ENCODE measurements at regions not wholly inside any gene's neighbourhood (a gene's known extent, or its start where the extent isn't known, plus 50 kb on each side); places are given as distances from the start of the nearest gene placed in this dataset.

- H3K9me3 Mint-ChIP-seq, result peaks cover 0 to 5% (median 0%) of the 10 kb centered on the region in 7 donors
- intact Hi-C loops (cut with micrococcal nuclease), result no loop called here
- Histone ChIP-seq H3K4me1 (ENCODE audit: control insufficient read depth in 1 of 2, insufficient read depth in 2 of 2, low read length in 2 of 2) (no peaks in the 10 kb centered on the region), H3K4me3 (replicated peaks in 1 of 3; ENCODE audit: low read depth in 2 of 3, low read length in 3 of 3) (no peak overlapping the region), H3K36me3 (replicated peaks in 1 of 2; ENCODE audit: control insufficient read depth in 1 of 2, insufficient read depth in 2 of 2, low read length in 2 of 2) (no peaks in the 10 kb centered on the region), H3K4me2 (replicated peaks; ENCODE audit: extremely low read depth, low read length, poor library complexity, severe bottlenecking) (no peak overlapping the region), H2AFZ (ENCODE audit: insufficient read depth, low read depth, low read length, poor library complexity, severe bottlenecking) (no peak overlapping the region), H3K79me2 (ENCODE audit: insufficient read depth, low read length) (no peaks in the 10 kb centered on the region), H3K27ac (ENCODE audit: low read depth in 1 of 2, low read length in 2 of 2) (no peak overlapping the region), H3K27me3 (ENCODE audit: control insufficient read depth in 2 of 2, insufficient read depth in 2 of 2, low read length in 2 of 2) (no peaks in the 10 kb centered on the region), H3K9me3 (replicated peaks in 1 of 2; ENCODE audit: control insufficient read depth in 1 of 2, insufficient read depth in 1 of 2, low read length in 2 of 2) (no peaks in the 10 kb centered on the region), H4K20me1 (ENCODE audit: insufficient read depth, low read length) (no peaks in the 10 kb centered on the region), H3K9ac (ENCODE audit: insufficient read depth, low read length, poor library complexity, severe bottlenecking) (no peak overlapping the region)
- TF ChIP-seq CTCF (IDR thresholded peaks at IDR 0.05), result no peak
- H3K27me3 Mint-ChIP-seq (ENCODE audit: low read depth in 3 of 3), result peaks cover 0 to 1% (median 0%) of the 10 kb centered on the region in 3 donors
- DNase-seq, result no peak
- peak overlapping the region in 1 of 2 donors; percentile 7 for H3K4me3 Mint-ChIP-seq
- no peaks in the 10 kb centered on the region for H3K36me3 Mint-ChIP-seq
- H3K27ac Mint-ChIP-seq, result no peak overlapping the region
- no peaks in the 10 kb centered on the region for H3K4me1 Mint-ChIP-seq
- WGBS (ENCODE audit: insufficient coverage), result 90% methylated on average over 2 of the region's 3 CpGs
Measured at GRCh38 chr4:180394730-180395129, 1848.5 kb upstream of the TENM3 start.

DNA sequence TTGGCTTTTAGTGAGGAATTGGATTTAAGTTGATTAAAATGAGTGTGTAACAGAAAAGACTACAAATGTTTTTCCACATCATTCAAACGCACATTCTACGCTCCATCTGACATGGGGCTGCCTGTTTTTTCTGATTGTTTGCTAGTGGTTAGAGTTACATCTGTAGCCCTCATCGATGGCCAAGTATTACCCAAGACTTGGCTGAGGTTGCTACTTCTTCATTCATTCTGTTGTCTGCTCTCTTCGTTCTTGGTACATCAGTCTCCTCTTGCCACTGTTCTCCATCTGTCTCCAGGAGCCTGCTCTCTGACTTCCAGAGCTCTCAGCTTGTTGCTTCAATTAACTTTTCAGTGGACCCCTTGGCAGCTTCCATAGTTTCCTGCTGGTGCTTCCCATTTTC lies 1844.6 kb upstream of the TENM3 start:
- Mint-ChIP-seq H3K27ac (no peak overlapping the region), H3K27me3 (ENCODE audit: low read depth in 3 of 3) (no peaks in the 10 kb centered on the region), H3K4me3 (no peak overlapping the region), H3K36me3 (no peaks in the 10 kb centered on the region), H3K9me3 (peaks cover 0 to 17% (median 9%) of the 10 kb centered on the region in 7 donors), H3K4me1 (no peaks in the 10 kb centered on the region)
- H3K9ac ChIP-seq (ENCODE audit: insufficient read depth, low read length, poor library complexity, severe bottlenecking), result no peak overlapping the region
- no peak overlapping the region for H3K27ac ChIP-seq (ENCODE audit: low read depth in 1 of 2, low read length in 2 of 2)
- peaks cover 0 to 4% of the 10 kb centered on the region in 2 donors for H3K9me3 ChIP-seq (replicated peaks in 1 of 2; ENCODE audit: control insufficient read depth in 1 of 2, insufficient read depth in 1 of 2, low read length in 2 of 2)
- no peak for DNase-seq
- intact Hi-C loops (cut with micrococcal nuclease), result no loop called here
- 56% methylated on average over 2 of the region's 4 CpGs for WGBS (ENCODE audit: insufficient coverage)
- no peaks in the 10 kb centered on the region for H3K27me3 ChIP-seq (ENCODE audit: control insufficient read depth in 2 of 2, insufficient read depth in 2 of 2, low read length in 2 of 2)
- H3K4me3 ChIP-seq (replicated peaks in 1 of 3; ENCODE audit: low read depth in 2 of 3, low read length in 3 of 3), result no peak overlapping the region
- H2AFZ ChIP-seq (ENCODE audit: insufficient read depth, low read depth, low read length, poor library complexity, severe bottlenecking), result no peak overlapping the region
- no peak overlapping the region for H3K4me2 ChIP-seq (replicated peaks; ENCODE audit: extremely low read depth, low read length, poor library complexity, severe bottlenecking)
- no peaks in the 10 kb centered on the region for H3K36me3 ChIP-seq (replicated peaks in 1 of 2; ENCODE audit: control insufficient read depth in 1 of 2, insufficient read depth in 2 of 2, low read length in 2 of 2)
- no peaks in the 10 kb centered on the region for H3K4me1 ChIP-seq (ENCODE audit: control insufficient read depth in 1 of 2, insufficient read depth in 2 of 2, low read length in 2 of 2)
- TF ChIP-seq CTCF (IDR thresholded peaks at IDR 0.05), result no peak
- no peaks in the 10 kb centered on the region for H3K79me2 ChIP-seq (ENCODE audit: insufficient read depth, low read length)
- H4K20me1 ChIP-seq (ENCODE audit: insufficient read depth, low read length), result no peaks in the 10 kb centered on the region

Measured in CD14-positive monocyte (primary cell).